Esophagus muscularis mucosa (tissue), 4 donors: ENCODE measurements at regions not wholly inside any gene's neighbourhood (a gene's known extent, or its start where the extent isn't known, plus 50 kb on each side); places are given as distances from the start of the nearest gene placed in this dataset.

Experiments
- EP300 ChIP-seq: sonication (generic); formaldehyde crosslinking; IDR thresholded peaks from one replicate; pipeline ENCODE4 v1.6.1; 2017; ENCODE audit warnings: antibody characterized with exemption
- POLR2A ChIP-seq: fragments of 450-650 bp; IDR thresholded peaks from one replicate; pipeline ENCODE4 v1.6.1; 2017; ENCODE audit warnings: antibody characterized with exemption, moderate library complexity, mild to moderate bottlenecking, low read depth
- TF ChIP-seq, protein P1 (sequence below), 3 experiments: fragments of 200-600 bp in 2 of 3; fragments of 450-650 bp in 1 of 3; sonication (generic) in 2 of 3; IDR thresholded peaks; one replicate each; pipeline ENCODE4 v1.5.1; 2017 to 2019; ENCODE audit warnings: antibody characterized with exemption in 3 of 3, mild to moderate bottlenecking in 2 of 3, moderate library complexity in 1 of 3

DNA sequence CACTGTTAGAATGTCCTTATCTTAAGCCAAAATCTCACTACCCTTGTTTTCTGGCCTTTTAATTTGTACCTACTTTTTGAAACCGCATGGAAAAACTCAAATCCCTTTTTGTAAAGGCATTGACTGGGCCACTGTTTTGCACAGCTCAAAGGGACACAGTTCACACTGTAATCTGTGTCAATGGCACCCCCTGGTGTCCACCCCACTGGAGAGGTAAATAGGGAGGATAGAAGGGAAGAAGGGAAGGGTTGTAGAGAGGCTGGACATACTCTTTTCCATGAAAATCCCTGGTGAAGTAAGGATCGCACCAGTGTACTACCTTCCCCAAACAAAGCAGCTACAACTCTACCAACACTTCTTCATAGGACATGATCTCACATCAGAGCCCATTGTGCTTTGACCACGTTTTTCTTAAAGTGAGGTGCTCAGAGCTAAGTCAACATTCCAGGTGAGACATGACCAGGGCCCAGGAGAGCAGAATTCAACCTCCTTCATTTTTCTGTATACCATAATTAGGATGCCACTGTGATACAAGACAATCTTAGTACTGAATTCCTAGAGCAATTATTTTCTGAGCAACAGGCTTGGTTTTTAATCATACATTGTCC is 92.4 kb upstream of the RMDN2 start:
- TF ChIP-seq, protein P1, sequence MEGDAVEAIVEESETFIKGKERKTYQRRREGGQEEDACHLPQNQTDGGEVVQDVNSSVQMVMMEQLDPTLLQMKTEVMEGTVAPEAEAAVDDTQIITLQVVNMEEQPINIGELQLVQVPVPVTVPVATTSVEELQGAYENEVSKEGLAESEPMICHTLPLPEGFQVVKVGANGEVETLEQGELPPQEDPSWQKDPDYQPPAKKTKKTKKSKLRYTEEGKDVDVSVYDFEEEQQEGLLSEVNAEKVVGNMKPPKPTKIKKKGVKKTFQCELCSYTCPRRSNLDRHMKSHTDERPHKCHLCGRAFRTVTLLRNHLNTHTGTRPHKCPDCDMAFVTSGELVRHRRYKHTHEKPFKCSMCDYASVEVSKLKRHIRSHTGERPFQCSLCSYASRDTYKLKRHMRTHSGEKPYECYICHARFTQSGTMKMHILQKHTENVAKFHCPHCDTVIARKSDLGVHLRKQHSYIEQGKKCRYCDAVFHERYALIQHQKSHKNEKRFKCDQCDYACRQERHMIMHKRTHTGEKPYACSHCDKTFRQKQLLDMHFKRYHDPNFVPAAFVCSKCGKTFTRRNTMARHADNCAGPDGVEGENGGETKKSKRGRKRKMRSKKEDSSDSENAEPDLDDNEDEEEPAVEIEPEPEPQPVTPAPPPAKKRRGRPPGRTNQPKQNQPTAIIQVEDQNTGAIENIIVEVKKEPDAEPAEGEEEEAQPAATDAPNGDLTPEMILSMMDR (IDR thresholded peaks at IDR 0.05): peak; percentile 82 to 90 (median 84)
- TF ChIP-seq POLR2A (no peak), EP300 (no peak)
